Epidermal melanocyte (primary cell): ENCODE measurements at regions not wholly inside any gene's neighbourhood (a gene's known extent, or its start where the extent isn't known, plus 50 kb on each side); places are given as distances from the start of the nearest gene placed in this dataset.
"Not testable (repeated sequence)": the region's sequence is repeated elsewhere in the genome, so short reads cannot be mapped to it uniquely, and the experiment has no call there.

Source experiments
- DNase-seq: peaks from one replicate; pipeline ENCODE4 v3.0.0; 2011; ENCODE audit warnings: low spot score; ENCODE audit not compliant: insufficient read length

- no peak for DNase-seq
These were observed 293.9 kb downstream of the RPAP3 start for GRCh38 chr12:47411966-47412365.

- no peak for DNase-seq
These were observed 295.0 kb downstream of the RPAP3 start for GRCh38 chr12:47410862-47411261.

- DNase-seq, result no peak
These were observed 295.4 kb downstream of the RPAP3 start for GRCh38 chr12:47410383-47410782.

GRCh38 chr12:47409310-47409987, 296.4 kb downstream of the RPAP3 start:
- DNase-seq, result no peak

- no peak for DNase-seq
These were observed 297.5 kb downstream of the RPAP3 start for GRCh38 chr12:47408171-47408871.

- DNase-seq, result no peak
These were observed 298.2 kb downstream of the RPAP3 start for GRCh38 chr12:47407463-47408129.

DNA sequence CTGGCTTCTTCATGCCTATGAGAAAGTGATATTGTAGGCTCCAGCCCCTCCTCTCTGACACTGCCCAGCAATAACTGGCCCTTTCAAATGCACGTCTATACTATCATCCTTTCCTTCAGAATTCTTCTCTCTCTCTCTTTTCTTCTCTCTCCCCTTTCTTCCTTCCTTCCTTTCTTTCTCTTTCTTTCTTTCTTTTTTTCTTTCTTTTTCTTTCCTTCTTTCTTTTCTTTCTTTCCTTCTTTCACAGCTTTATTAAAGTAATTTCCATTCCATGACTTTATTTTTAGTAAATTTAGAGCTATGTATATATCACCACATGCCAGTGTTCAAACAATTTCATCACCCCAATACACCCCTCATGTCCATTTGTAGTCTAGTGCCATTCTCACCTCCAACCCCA, 302.1 kb downstream of the RPAP3 start:
- no peak for DNase-seq

GRCh38 chr12:47401196-47401595, 304.6 kb downstream of the RPAP3 start:
- not testable (repeated sequence) for DNase-seq

GRCh38 chr12:47400266-47400665, 305.6 kb downstream of the RPAP3 start:
- no peak for DNase-seq

GRCh38 chr12:47397664-47398281, 308.1 kb downstream of the RPAP3 start:
- DNase-seq, result no peak

DNA sequence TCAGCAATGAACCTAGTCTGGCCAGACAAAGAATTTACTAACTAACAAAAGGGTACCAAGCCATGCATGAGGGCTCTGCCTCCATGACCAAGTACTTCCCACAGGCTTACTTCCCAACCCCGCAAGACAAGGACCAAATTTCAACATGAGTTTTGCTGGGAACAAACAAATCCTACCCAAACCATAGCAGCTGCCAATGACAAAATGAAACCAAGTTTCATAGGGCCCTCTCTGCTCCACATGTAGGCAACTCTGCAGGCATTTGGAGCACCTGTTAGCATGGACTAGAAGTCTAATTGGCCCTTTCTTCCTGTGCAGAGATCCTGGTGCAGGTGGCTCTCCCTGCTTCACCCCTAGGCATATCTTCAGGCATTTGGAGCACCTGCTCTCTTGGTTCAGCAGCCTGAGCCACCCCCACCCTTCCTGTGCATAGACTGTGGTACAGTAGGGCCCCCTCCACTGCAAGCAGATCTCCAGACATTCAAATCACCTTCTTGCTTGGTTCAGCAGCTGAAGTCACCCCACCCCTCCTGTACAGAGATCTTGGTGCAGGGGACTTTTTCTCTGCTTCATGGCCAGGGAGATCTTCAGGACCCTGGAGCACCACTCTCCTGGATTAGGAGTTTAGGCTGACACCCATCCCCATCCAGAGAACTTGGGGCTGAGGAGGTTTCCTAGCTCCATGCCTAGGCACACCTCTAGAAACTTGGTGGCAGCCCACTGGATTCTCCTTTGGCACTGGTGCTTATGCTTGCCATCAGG, 308.7 kb downstream of the RPAP3 start:
- no peak for DNase-seq

GRCh38 chr12:47394070-47394469, 311.8 kb downstream of the RPAP3 start:
- DNase-seq, result no peak

DNA sequence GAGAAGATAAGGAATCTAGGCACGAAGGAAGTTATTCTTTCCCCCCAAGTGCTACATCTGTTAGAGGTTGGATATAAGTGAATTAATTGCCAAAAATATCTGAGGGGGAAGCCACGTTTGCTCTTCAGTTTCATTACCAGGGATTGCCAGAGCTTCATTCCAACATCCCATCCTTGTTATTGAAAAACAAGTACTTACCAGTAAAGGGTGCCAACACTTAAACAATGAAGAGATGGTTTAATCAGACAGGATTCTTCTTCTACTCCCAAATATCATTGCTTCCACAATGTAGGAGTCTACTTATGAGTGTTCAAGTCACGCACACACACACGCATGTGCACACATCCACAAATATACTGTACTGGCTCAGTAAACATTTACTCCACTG, 312.4 kb downstream of the RPAP3 start:
- no peak for DNase-seq

DNA sequence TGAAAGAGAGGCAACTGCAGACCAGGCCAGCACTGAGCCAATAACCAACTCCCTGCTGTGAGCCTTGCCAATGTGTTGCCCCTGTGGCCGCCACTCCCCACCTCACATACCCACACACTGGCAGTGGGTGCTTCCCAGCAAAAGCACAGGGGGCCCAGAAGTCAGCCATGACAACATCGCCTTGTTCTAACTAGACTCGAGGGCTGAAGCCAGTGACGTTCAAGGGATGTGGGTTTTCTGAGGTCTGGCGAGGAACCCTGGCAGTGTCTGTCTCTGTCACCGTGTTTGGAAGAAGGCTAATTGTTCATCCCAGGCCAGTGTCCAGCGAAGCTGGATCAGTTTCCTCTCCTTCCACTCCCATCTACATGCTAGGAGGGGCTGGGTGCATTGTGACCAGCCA, 311.8 kb upstream of the AMIGO2 start:
- no peak for DNase-seq

GRCh38 chr12:47388712-47389111, 309.0 kb upstream of the AMIGO2 start:
- no peak for DNase-seq

DNA sequence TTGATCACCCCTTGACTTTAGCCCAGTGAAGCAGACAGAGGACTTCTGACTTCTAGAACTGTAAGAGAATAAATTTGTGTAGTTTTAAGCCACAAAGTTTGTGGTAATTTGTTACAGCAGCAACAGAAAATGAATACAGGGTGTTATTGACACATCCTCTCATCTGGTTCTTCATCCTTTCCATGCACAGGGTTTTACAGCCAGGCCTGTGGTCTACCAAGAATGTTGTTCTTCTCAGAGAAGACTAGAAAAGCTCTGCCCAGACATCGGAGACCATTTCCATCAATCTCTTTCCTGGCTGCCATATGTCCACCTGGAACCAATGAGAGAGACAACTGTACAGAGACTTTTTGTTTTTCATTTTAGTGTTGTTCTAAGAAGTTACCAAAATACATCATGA, 308.2 kb upstream of the AMIGO2 start:
- no peak for DNase-seq

DNA sequence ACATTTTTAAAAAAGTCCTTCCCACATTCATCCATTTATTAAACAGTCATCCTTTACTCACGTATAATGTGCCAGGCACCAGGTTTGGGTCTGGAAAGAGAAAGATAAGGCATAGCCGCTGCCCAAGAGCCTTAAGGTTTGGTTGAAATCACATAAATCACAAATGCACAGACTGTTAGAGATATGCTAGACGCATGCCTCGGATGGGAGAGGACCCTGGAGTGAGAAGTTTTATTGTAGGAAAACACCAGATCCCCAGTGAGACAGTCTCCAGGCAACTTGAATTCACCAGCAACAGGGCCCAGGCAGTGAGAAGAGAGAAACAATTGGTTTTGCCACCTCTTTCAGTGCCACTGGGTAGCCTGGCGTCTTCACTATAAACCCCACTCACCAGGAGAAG, 305.9 kb upstream of the AMIGO2 start:
- no peak for DNase-seq

- no peak for DNase-seq
These were observed 304.2 kb upstream of the AMIGO2 start for GRCh38 chr12:47383942-47384341.

- DNase-seq, result no peak
These were observed 302.5 kb upstream of the AMIGO2 start for GRCh38 chr12:47382305-47382704.

GRCh38 chr12:47378907-47379306, 299.1 kb upstream of the AMIGO2 start:
- no peak for DNase-seq

DNA sequence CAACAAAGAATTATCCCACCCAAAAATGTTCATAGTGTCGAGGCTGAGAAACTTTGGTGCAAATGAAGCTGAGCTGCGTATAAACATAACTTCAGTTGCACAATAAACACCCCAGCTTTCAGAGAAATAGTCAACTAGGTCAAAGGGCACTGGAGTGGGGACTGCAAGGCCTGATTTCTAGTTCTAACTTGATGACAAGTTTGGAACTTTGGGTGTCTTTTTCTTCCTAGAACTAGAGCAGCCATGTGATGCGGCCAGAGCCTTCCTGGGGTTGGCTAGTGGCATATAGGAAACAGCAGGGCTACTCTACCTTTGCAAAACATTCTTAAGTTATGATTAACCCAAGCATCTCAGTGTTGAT, 298.4 kb upstream of the AMIGO2 start:
- no peak for DNase-seq
